T-helper 2 cell treated with Interferon-gamma antibody and Interleukin-4, amounts not matched to agents 5 μg/mL and 100 μg/mL, for 36 hours (primary cell): ENCODE measurements at regions not wholly inside any gene's neighbourhood (a gene's known extent, or its start where the extent isn't known, plus 50 kb on each side); places are given as distances from the start of the nearest gene placed in this dataset.

Experiments
- DNase-seq: peaks from one replicate; pipeline ENCODE4 v3.0.0; 2021; ENCODE audit warnings: low spot score
- H3K27ac Mint-ChIP-seq: one replicate; pipeline ENCODE4 v1.8.0; 2021; ENCODE audit warnings: mild to moderate bottlenecking, mixed read lengths
- H3K27me3 Mint-ChIP-seq: one replicate; pipeline ENCODE4 v1.8.0; 2021; ENCODE audit warnings: low read depth, mixed read lengths
- H3K36me3 Mint-ChIP-seq: one replicate; pipeline ENCODE4 v1.8.0; 2021; ENCODE audit warnings: low read depth, mixed read lengths
- H3K4me1 Mint-ChIP-seq: one replicate; pipeline ENCODE4 v1.8.0; 2021; ENCODE audit warnings: low read depth, mixed read lengths
- H3K4me3 Mint-ChIP-seq: one replicate; pipeline ENCODE4 v1.8.0; 2022; ENCODE audit warnings: mild to moderate bottlenecking, moderate library complexity, mixed read lengths
- H3K9me3 Mint-ChIP-seq: one replicate; pipeline ENCODE4 v1.8.0; 2021; ENCODE audit warnings: mixed read lengths

GRCh38 chr10:10901906-10902305 lies 115.8 kb upstream of the CELF2 start:
- H3K4me1 Mint-ChIP-seq: no peaks in the 10 kb centered on the region
- H3K9me3 Mint-ChIP-seq: no peaks in the 10 kb centered on the region
- DNase-seq: no peak
- H3K27ac Mint-ChIP-seq: no peak overlapping the region
- H3K4me3 Mint-ChIP-seq: no peak overlapping the region
- H3K36me3 Mint-ChIP-seq: no peaks in the 10 kb centered on the region
- peaks cover 17% of the 10 kb centered on the region for H3K27me3 Mint-ChIP-seq

GRCh38 chr10:10902951-10903350 lies 114.7 kb upstream of the CELF2 start:
- no peak for DNase-seq
- H3K36me3 Mint-ChIP-seq: no peaks in the 10 kb centered on the region
- no peak overlapping the region for H3K4me3 Mint-ChIP-seq
- H3K4me1 Mint-ChIP-seq: no peaks in the 10 kb centered on the region
- no peaks in the 10 kb centered on the region for H3K9me3 Mint-ChIP-seq
- H3K27me3 Mint-ChIP-seq: peaks cover 14% of the 10 kb centered on the region
- no peak overlapping the region for H3K27ac Mint-ChIP-seq

GRCh38 chr10:10903620-10904019 lies 114.1 kb upstream of the CELF2 start:
- Mint-ChIP-seq H3K4me1 (no peaks in the 10 kb centered on the region), H3K4me3 (no peak overlapping the region), H3K9me3 (no peaks in the 10 kb centered on the region), H3K27ac (no peak overlapping the region), H3K36me3 (no peaks in the 10 kb centered on the region), H3K27me3 (peaks cover 14% of the 10 kb centered on the region)
- DNase-seq: no peak

- Mint-ChIP-seq H3K9me3 (no peaks in the 10 kb centered on the region), H3K27me3 (peaks cover 7% of the 10 kb centered on the region), H3K27ac (no peak overlapping the region), H3K4me3 (no peak overlapping the region), H3K4me1 (peaks cover 4% of the 10 kb centered on the region), H3K36me3 (no peaks in the 10 kb centered on the region)
- no peak for DNase-seq
Measured at GRCh38 chr10:10910634-10911033, 107.0 kb upstream of the CELF2 start.

GRCh38 chr10:10911035-10911434 lies 106.6 kb upstream of the CELF2 start:
- H3K4me1 Mint-ChIP-seq: peaks cover 4% of the 10 kb centered on the region
- H3K36me3 Mint-ChIP-seq: no peaks in the 10 kb centered on the region
- H3K27me3 Mint-ChIP-seq: peaks cover 7% of the 10 kb centered on the region
- H3K4me3 Mint-ChIP-seq: no peak overlapping the region
- DNase-seq: no peak
- H3K9me3 Mint-ChIP-seq: no peaks in the 10 kb centered on the region
- no peak overlapping the region for H3K27ac Mint-ChIP-seq

GRCh38 chr10:10911471-10911921 lies 106.2 kb upstream of the CELF2 start:
- no peak overlapping the region for H3K4me3 Mint-ChIP-seq
- DNase-seq: no peak

GRCh38 chr10:10914144-10914543 lies 103.5 kb upstream of the CELF2 start:
- H3K4me3 Mint-ChIP-seq: no peak overlapping the region
- no peaks in the 10 kb centered on the region for H3K36me3 Mint-ChIP-seq
- peaks cover 17% of the 10 kb centered on the region for H3K27me3 Mint-ChIP-seq
- peaks cover 4% of the 10 kb centered on the region for H3K4me1 Mint-ChIP-seq
- no peaks in the 10 kb centered on the region for H3K9me3 Mint-ChIP-seq
- no peak for DNase-seq
- H3K27ac Mint-ChIP-seq: no peak overlapping the region

More at GRCh38 chr10:10911471-10911921, 106.2 kb upstream of the CELF2 start:
- no peaks in the 10 kb centered on the region for H3K36me3 Mint-ChIP-seq
- peaks cover 4% of the 10 kb centered on the region for H3K4me1 Mint-ChIP-seq
- H3K9me3 Mint-ChIP-seq: no peaks in the 10 kb centered on the region
- peaks cover 7% of the 10 kb centered on the region for H3K27me3 Mint-ChIP-seq
- no peak overlapping the region for H3K27ac Mint-ChIP-seq

- no peak overlapping the region for H3K4me3 Mint-ChIP-seq
- H3K36me3 Mint-ChIP-seq: no peaks in the 10 kb centered on the region
- H3K9me3 Mint-ChIP-seq: no peaks in the 10 kb centered on the region
- no peak for DNase-seq
- H3K27me3 Mint-ChIP-seq: peaks cover 17% of the 10 kb centered on the region
- peaks cover 4% of the 10 kb centered on the region for H3K4me1 Mint-ChIP-seq
- no peak overlapping the region for H3K27ac Mint-ChIP-seq
Measured at GRCh38 chr10:10915215-10915614, 102.5 kb upstream of the CELF2 start.

DNA sequence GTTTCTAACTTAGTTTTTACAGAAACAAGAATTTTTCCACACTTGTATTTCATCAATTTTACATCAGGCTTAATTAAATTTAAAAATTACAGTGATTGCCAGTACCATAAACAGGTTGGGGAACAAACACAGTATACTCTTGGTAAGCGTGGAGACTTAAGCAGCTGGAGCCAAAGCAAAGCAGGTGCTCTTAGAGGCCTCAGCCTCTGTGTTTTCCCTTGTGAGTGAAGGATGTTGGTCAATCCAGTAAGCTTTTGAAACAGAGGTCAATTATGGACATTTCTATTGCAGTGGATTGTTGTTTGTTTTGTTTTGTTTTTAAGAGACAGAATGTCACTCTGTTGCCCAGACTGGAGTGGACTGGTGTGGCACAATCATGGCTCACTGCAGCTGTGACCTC lies 100.6 kb upstream of the CELF2 start:
- H3K9me3 Mint-ChIP-seq: no peaks in the 10 kb centered on the region
- no peak overlapping the region for H3K27ac Mint-ChIP-seq
- DNase-seq: no peak
- peaks cover 4% of the 10 kb centered on the region for H3K4me1 Mint-ChIP-seq
- no peaks in the 10 kb centered on the region for H3K36me3 Mint-ChIP-seq
- H3K4me3 Mint-ChIP-seq: no peak overlapping the region
- peaks cover 17% of the 10 kb centered on the region for H3K27me3 Mint-ChIP-seq

GRCh38 chr10:10919976-10920375 lies 97.7 kb upstream of the CELF2 start:
- H3K9me3 Mint-ChIP-seq: no peaks in the 10 kb centered on the region
- H3K27ac Mint-ChIP-seq: no peak overlapping the region
- H3K36me3 Mint-ChIP-seq: no peaks in the 10 kb centered on the region
- H3K4me1 Mint-ChIP-seq: peaks cover 4% of the 10 kb centered on the region
- DNase-seq: no peak
- H3K4me3 Mint-ChIP-seq: no peak overlapping the region
- H3K27me3 Mint-ChIP-seq: peaks cover 10% of the 10 kb centered on the region

DNA sequence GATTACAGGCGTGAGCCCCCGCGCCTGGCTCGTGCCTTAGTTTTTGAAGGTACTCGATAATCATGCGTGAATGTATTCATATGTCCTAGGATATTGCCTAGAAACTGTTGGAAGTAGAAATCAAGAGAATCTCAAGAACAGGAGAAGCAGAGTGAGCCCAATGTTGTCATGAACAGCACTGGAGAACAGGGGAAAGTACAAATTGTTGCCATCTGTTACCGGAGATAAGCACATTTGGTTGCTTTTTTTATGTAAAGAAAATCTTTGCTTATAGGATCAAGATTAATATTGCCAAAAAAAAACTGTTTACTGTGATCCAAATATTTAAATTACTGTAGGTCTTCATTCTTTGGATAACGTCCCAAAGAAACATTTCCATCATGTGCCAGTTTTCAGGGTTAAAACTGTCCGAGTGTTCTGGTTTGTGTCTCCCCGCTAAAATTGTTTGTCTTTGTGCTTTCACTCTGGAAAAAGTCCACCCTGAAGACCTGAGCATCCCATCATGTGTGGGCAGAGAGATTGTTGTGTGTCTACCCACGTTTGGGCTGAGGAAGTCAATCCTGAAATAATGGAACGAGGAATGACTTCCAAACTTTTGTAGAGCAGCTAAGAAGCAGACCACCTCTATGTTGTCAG lies 95.7 kb upstream of the CELF2 start:
- Mint-ChIP-seq H3K27me3 (peaks cover 11% of the 10 kb centered on the region), H3K4me3 (no peak overlapping the region), H3K4me1 (no peaks in the 10 kb centered on the region), H3K9me3 (no peaks in the 10 kb centered on the region), H3K36me3 (no peaks in the 10 kb centered on the region), H3K27ac (no peak overlapping the region)
- no peak for DNase-seq

GRCh38 chr10:10923029-10923651 lies 94.5 kb upstream of the CELF2 start:
- Mint-ChIP-seq H3K4me3 (no peak overlapping the region), H3K4me1 (no peaks in the 10 kb centered on the region), H3K27me3 (peaks cover 5% of the 10 kb centered on the region), H3K27ac (no peak overlapping the region), H3K9me3 (no peaks in the 10 kb centered on the region), H3K36me3 (no peaks in the 10 kb centered on the region)
- no peak for DNase-seq

GRCh38 chr10:10925667-10926066 lies 92.0 kb upstream of the CELF2 start:
- Mint-ChIP-seq H3K36me3 (no peaks in the 10 kb centered on the region), H3K9me3 (no peaks in the 10 kb centered on the region), H3K4me1 (no peaks in the 10 kb centered on the region), H3K27me3 (peaks cover 6% of the 10 kb centered on the region), H3K4me3 (no peak overlapping the region), H3K27ac (no peak overlapping the region)
- no peak for DNase-seq

DNA sequence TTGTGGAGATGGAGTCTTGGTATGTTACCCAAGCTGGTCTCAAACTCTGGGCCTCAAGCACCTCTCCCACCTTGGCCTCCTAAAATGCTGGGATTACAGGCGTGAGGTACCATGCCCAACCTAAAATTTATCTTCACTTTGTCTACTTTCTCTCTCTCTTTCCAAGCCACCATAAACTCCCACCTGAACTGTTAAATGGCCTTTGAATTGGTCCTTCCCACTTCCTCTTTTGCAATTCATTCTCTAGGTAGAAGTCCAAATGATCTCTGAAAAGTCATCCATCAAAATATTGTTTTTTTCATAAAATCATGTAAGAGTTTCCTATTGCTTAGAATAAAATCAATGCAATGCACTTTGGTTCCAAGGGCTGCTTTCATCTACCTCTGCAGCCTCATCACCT lies 90.1 kb upstream of the CELF2 start:
- no peak overlapping the region for H3K27ac Mint-ChIP-seq
- no peaks in the 10 kb centered on the region for H3K9me3 Mint-ChIP-seq
- DNase-seq: no peak
- no peaks in the 10 kb centered on the region for H3K4me1 Mint-ChIP-seq
- H3K36me3 Mint-ChIP-seq: no peaks in the 10 kb centered on the region
- no peak overlapping the region for H3K4me3 Mint-ChIP-seq
- peaks cover 9% of the 10 kb centered on the region for H3K27me3 Mint-ChIP-seq
